GM23338 (cell line): ENCODE measurements at regions not wholly inside any gene's neighbourhood (a gene's known extent, or its start where the extent isn't known, plus 50 kb on each side); places are given as distances from the start of the nearest gene placed in this dataset.

Experiments
- CTCF ChIP-seq, 2 experiments: fragments of 200-600 bp in 1 of 2; sonication (generic) in 1 of 2; conservative IDR thresholded peaks; 2 replicates each; pipeline versions ENCODE4 v1.5.1 to v1.6.1; 2016 to 2017; ENCODE audit warnings: antibody characterized with exemption in 2 of 2, low read depth in 2 of 2, mild to moderate bottlenecking in 2 of 2, moderate library complexity in 1 of 2
- EZH2 ChIP-seq: fragments of 200-600 bp; sonication (generic); IDR thresholded peaks from one replicate; pipeline ENCODE4 v1.8.0; 2017; ENCODE audit warnings: antibody characterized with exemption, mild to moderate bottlenecking, low read depth; ENCODE audit not compliant: unreplicated experiment
- EZH2phosphoT487 ChIP-seq: fragments of 200-600 bp; sonication (generic); IDR thresholded peaks from one replicate; pipeline ENCODE4 v1.8.1; 2018; ENCODE audit warnings: antibody characterized with exemption; ENCODE audit not compliant: unreplicated experiment
- POLR2AphosphoS5 ChIP-seq: IDR thresholded peaks from 2 replicates; pipeline ENCODE4 v1.6.1; 2016; ENCODE audit warnings: antibody characterized with exemption, low read depth
- STAT1 ChIP-seq: IDR thresholded peaks from one replicate; pipeline ENCODE4 v1.6.1; 2016; ENCODE audit warnings: antibody characterized with exemption; ENCODE audit not compliant: unreplicated experiment
- TF ChIP-seq, protein P1 (sequence below): IDR thresholded peaks from one replicate; pipeline ENCODE4 v1.6.1; 2018; ENCODE audit warnings: antibody characterized with exemption; ENCODE audit not compliant: unreplicated experiment
- TF ChIP-seq, protein P2 (sequence below): IDR thresholded peaks from 2 replicates; pipeline ENCODE4 v1.6.1; 2016; ENCODE audit warnings: antibody characterized with exemption

DNA sequence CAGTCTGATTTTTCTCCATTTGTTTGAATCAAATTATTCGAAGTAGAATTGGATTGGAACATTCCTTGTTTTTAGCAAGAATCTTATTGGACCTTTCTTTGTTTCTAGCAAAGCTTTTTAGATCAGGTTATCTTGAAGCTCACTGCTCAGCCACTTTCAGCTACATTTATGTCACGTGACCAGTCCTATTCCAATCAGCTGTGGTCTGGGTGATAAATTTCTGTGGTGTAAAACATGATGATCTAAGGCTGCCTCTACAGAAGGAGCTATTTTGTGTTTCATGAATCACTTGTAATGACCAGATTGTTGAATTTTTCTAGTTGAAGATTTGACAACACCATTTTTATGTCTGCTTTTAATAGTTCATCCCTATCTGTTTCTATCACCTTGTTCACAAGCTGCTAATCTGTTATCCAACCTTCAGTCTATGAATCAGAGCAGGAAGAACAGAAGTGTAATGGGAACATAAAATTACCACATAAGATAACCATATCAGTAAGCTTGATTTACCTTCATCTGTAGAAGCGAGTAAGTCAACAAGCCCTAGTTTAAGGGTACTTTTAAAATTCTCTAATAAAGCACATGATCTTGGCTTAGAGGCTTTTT lies 101.0 kb upstream of the MAP3K7 start:
- no peak for TF ChIP-seq CTCF (conservative IDR thresholded peaks at IDR 0.05; ENCODE audit: low read depth in 2 of 2)
- no peak for TF ChIP-seq EZH2
- TF ChIP-seq POLR2AphosphoS5 = no peak
- TF ChIP-seq, protein P1, sequence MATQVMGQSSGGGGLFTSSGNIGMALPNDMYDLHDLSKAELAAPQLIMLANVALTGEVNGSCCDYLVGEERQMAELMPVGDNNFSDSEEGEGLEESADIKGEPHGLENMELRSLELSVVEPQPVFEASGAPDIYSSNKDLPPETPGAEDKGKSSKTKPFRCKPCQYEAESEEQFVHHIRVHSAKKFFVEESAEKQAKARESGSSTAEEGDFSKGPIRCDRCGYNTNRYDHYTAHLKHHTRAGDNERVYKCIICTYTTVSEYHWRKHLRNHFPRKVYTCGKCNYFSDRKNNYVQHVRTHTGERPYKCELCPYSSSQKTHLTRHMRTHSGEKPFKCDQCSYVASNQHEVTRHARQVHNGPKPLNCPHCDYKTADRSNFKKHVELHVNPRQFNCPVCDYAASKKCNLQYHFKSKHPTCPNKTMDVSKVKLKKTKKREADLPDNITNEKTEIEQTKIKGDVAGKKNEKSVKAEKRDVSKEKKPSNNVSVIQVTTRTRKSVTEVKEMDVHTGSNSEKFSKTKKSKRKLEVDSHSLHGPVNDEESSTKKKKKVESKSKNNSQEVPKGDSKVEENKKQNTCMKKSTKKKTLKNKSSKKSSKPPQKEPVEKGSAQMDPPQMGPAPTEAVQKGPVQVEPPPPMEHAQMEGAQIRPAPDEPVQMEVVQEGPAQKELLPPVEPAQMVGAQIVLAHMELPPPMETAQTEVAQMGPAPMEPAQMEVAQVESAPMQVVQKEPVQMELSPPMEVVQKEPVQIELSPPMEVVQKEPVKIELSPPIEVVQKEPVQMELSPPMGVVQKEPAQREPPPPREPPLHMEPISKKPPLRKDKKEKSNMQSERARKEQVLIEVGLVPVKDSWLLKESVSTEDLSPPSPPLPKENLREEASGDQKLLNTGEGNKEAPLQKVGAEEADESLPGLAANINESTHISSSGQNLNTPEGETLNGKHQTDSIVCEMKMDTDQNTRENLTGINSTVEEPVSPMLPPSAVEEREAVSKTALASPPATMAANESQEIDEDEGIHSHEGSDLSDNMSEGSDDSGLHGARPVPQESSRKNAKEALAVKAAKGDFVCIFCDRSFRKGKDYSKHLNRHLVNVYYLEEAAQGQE = no peak
- TF ChIP-seq, protein P2, sequence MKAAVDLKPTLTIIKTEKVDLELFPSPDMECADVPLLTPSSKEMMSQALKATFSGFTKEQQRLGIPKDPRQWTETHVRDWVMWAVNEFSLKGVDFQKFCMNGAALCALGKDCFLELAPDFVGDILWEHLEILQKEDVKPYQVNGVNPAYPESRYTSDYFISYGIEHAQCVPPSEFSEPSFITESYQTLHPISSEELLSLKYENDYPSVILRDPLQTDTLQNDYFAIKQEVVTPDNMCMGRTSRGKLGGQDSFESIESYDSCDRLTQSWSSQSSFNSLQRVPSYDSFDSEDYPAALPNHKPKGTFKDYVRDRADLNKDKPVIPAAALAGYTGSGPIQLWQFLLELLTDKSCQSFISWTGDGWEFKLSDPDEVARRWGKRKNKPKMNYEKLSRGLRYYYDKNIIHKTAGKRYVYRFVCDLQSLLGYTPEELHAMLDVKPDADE = no peak
- TF ChIP-seq STAT1 = no peak
- no peak for TF ChIP-seq EZH2phosphoT487
